GM13977 (cell line): ENCODE measurements at regions not wholly inside any gene's neighbourhood (a gene's known extent, or its start where the extent isn't known, plus 50 kb on each side); places are given as distances from the start of the nearest gene placed in this dataset.

Source experiments
- DNase-seq: peaks from one replicate; pipeline ENCODE4 v3.0.0; 2012; ENCODE audit warnings: low spot score
- CTCF ChIP-seq: IDR thresholded peaks from 2 replicates; pipeline ENCODE4 v1.5.1; 2012; ENCODE audit warnings: mild to moderate bottlenecking, control low read depth; ENCODE audit not compliant: insufficient read depth; ENCODE audit errors: extremely low read depth, missing control alignments
- in situ Hi-C: fragments of 300-500 bp; cut with MboI; formaldehyde crosslinking; loops from one replicate; pipeline ENCODE4 v1.12.0; 2022; ENCODE audit warnings: low sequenced_read_pairs, low pct_unique_long_range_greater_than_20kb, mixed read lengths, inconsistent platforms; ENCODE audit not compliant: unreplicated experiment

GRCh38 chr6:94636780-94637385, 940.5 kb upstream of the MANEA start:
- in situ Hi-C loops, result no loop called here
- no peak for DNase-seq
- TF ChIP-seq CTCF, result peak; percentile 32

GRCh38 chr6:94623586-94623985, 953.7 kb upstream of the MANEA start:
- no peak for DNase-seq
- in situ Hi-C loops, result no loop called here
- TF ChIP-seq CTCF, result no peak

- no peak for DNase-seq
- in situ Hi-C loops, result no loop called here
- no peak for TF ChIP-seq CTCF
These were observed 954.6 kb upstream of the MANEA start for GRCh38 chr6:94622783-94623182.

GRCh38 chr6:94600636-94601035, 976.7 kb upstream of the MANEA start:
- no peak for DNase-seq
- in situ Hi-C loops, result no loop called here
- no peak for TF ChIP-seq CTCF

- TF ChIP-seq CTCF, result no peak
- in situ Hi-C loops, result no loop called here
- DNase-seq, result no peak
These were observed 979.8 kb upstream of the MANEA start for GRCh38 chr6:94597487-94597886.

- TF ChIP-seq CTCF, result no peak
- in situ Hi-C loops, result no loop called here
- DNase-seq, result no peak
These were observed 986.9 kb upstream of the MANEA start for GRCh38 chr6:94590416-94590815.

- DNase-seq, result no peak
- in situ Hi-C loops, result no loop called here
- no peak for TF ChIP-seq CTCF
These were observed 989.0 kb upstream of the MANEA start for GRCh38 chr6:94588301-94588700.
